GM23248 (cell line): ENCODE measurements at regions not wholly inside any gene's neighbourhood (a gene's known extent, or its start where the extent isn't known, plus 50 kb on each side); places are given as distances from the start of the nearest gene placed in this dataset.

Source experiments
- EZH2 ChIP-seq: fragments of 200-600 bp; sonication (generic); IDR thresholded peaks from 2 replicates; pipeline ENCODE4 v1.6.1; 2018; ENCODE audit warnings: antibody characterized with exemption, mild to moderate bottlenecking; ENCODE audit not compliant: insufficient read depth, poor library complexity, severe bottlenecking
- EZH2phosphoT487 ChIP-seq: fragments of 200-600 bp; sonication (generic); IDR thresholded peaks from 2 replicates; pipeline ENCODE4 v1.6.1; 2018; ENCODE audit warnings: antibody characterized with exemption, moderate library complexity, mild to moderate bottlenecking, low read depth; ENCODE audit not compliant: insufficient read depth

DNA sequence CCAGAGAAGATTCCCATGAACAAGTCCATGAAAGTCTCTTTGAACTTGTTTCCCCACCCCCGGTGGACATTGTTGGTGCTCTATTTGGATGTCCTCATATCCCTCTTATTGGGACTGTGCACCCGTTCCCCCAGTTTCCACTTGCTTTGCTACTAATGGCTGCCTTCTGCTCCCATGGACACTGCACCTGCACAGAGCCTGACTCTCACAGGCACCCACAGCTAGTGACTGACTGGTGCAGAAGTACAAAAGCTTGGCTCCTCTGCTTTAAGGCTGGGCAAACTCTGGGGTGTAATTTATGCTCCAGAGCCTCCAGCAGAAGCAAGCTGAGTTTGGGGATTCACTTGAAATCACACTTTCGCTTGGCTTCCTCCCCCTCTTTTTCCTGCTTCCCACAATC, 239.9 kb upstream of the BTBD3 start:
- TF ChIP-seq EZH2phosphoT487 (no peak), EZH2 (no peak)
